ENCODE measurements at regions not wholly inside any gene's neighbourhood (a gene's known extent, or its start where the extent isn't known, plus 50 kb on each side); places are given as distances from the start of the nearest gene placed in this dataset.

DNA sequence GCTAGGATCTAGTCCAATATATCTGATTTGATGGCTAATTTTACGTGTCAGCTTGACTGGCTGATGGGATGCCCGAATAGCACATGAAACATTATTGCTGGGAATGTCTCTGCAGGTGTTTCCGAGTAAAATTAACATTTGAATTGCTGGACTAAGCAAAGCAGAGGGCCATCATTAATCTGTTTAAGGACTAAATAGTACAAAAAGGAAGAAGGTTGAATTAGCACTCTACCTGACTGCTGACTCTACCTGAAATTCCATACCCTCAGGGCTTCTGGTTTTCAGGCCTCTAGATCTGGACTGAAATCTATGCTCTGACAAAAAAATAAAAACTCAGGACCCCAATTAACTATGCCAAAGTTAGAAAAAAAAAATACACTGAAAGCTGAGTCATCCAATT is 1021.9 kb downstream of the FAM133A start:
- TF ChIP-seq POLR2A (IDR thresholded peaks at IDR 0.05; ENCODE audit: low read length), result no peak
- no peak for TF ChIP-seq GATA1 (IDR thresholded peaks at IDR 0.05; ENCODE audit: low read depth, low read length)

Data from erythroblast (primary cell).